Transverse colon (tissue), 4 donors: ENCODE measurements at regions not wholly inside any gene's neighbourhood (a gene's known extent, or its start where the extent isn't known, plus 50 kb on each side); places are given as distances from the start of the nearest gene placed in this dataset.

ENCODE experiments used
- DNase-seq: peaks from one replicate; pipeline ENCODE4 v3.0.0-alpha.2; 2019
- H3K27ac ChIP-seq, 4 donors: fragments of 200-600 bp; sonication (generic); 2 replicates each; pipeline ENCODE4 v1.5.1; 2016 to 2018; ENCODE audit warnings: inconsistent platforms in 4 of 4
- H3K27me3 ChIP-seq: fragments of 200-600 bp; sonication (generic); 2 replicates; pipeline ENCODE4 v1.5.1; 2017; ENCODE audit warnings: inconsistent platforms
- H3K36me3 ChIP-seq, 4 donors: fragments of 200-600 bp; sonication (generic); 2 replicates each; pipeline ENCODE4 v1.5.1; 2017 to 2019; ENCODE audit warnings: inconsistent platforms in 4 of 4
- H3K4me1 ChIP-seq, 4 donors: fragments of 200-600 bp; sonication (generic); 2 replicates each; pipeline ENCODE4 v1.5.1; 2017 to 2020; ENCODE audit warnings: inconsistent platforms in 4 of 4
- H3K4me3 ChIP-seq, 4 donors: fragments of 200-600 bp; sonication (generic); 1 replicate in 1 of 4; 2 replicates in 3 of 4; pipeline versions ENCODE4 v1.5.1 to v1.6.1; 2017 to 2019; ENCODE audit warnings: inconsistent platforms in 4 of 4
- H3K9me3 ChIP-seq, 2 donors: fragments of 200-600 bp; sonication (generic); 2 replicates each; pipeline ENCODE4 v1.5.1; 2017 to 2019; ENCODE audit warnings: inconsistent platforms in 2 of 2
- CTCF ChIP-seq, 5 experiments: fragments of 200-600 bp in 3 of 5; fragments of 450-650 bp in 2 of 5; sonication (generic) in 3 of 5; IDR thresholded peaks; 1 replicate in 2 of 5; 2 replicates in 3 of 5; pipeline ENCODE4 v1.5.1; 2016 to 2017; ENCODE audit warnings: antibody characterized with exemption in 5 of 5, inconsistent platforms in 3 of 5, mild to moderate bottlenecking in 2 of 5, moderate library complexity in 1 of 5
- EP300 ChIP-seq: sonication (generic); formaldehyde crosslinking; IDR thresholded peaks from one replicate; pipeline ENCODE4 v1.6.1; 2017; ENCODE audit warnings: antibody characterized with exemption, low read depth
- POLR2A ChIP-seq: fragments of 450-650 bp; IDR thresholded peaks from one replicate; pipeline ENCODE4 v1.6.1; 2016; ENCODE audit warnings: antibody characterized with exemption, mild to moderate bottlenecking, moderate library complexity
- POLR2AphosphoS5 ChIP-seq, 3 donors: sonication (generic); formaldehyde crosslinking; IDR thresholded peaks; one replicate each; pipeline ENCODE4 v1.6.1; 2016; ENCODE audit warnings: antibody characterized with exemption in 3 of 3
- WGBS, 2 donors: methylation state at CpG; one replicate each; pipeline ENCODE4 v1.1.5; 2018; ENCODE audit warnings: low coverage in 1 of 2; 5-methylcytosine and 5-hydroxymethylcytosine counted together
- in situ Hi-C, 4 donors: fragments of 200-750 bp; cut with MboI; loops; one replicate each; pipeline versions ENCODE4 v1.15.0 to v1.15.1; 2017; ENCODE audit warnings: low sequenced_read_pairs in 3 of 4, low pct_ligation_motif_present in 1 of 4, low pct_unique_long_range_greater_than_20kb in 1 of 4
- intact Hi-C: fragments of 100-400 bp; cut with DNase I; formaldehyde crosslinking; loops from one replicate; pipeline ENCODE4 v1.15.1; 2023; ENCODE audit warnings: low total_unique reads

GRCh38 chr4:31974490-31975002 lies 1254.4 kb downstream of the PCDH7 start:
- in situ Hi-C loops, result no loop called here
- no peaks in the 10 kb centered on the region for H3K36me3 ChIP-seq
- H3K27ac ChIP-seq, result no peak overlapping the region
- H3K4me1 ChIP-seq, result no peaks in the 10 kb centered on the region
- WGBS, 2 donors, result 66 to 78% methylated on average over 2 of the region's 2 CpGs
- no peak for DNase-seq
- H3K27me3 ChIP-seq, result no peaks in the 10 kb centered on the region
- intact Hi-C loops, result no loop called here
- H3K9me3 ChIP-seq, result no peaks in the 10 kb centered on the region
- H3K4me3 ChIP-seq, result no peak overlapping the region
- TF ChIP-seq POLR2A, result no peak
- no peak for TF ChIP-seq EP300
- no peak for TF ChIP-seq POLR2AphosphoS5 (IDR thresholded peaks at IDR 0.05)
- no peak for TF ChIP-seq CTCF (IDR thresholded peaks at IDR 0.05)

GRCh38 chr4:31979988-31980387 lies 1259.8 kb downstream of the PCDH7 start:
- intact Hi-C loops, result no loop called here
- H3K27me3 ChIP-seq, result no peaks in the 10 kb centered on the region
- H3K9me3 ChIP-seq, result no peaks in the 10 kb centered on the region
- TF ChIP-seq CTCF (IDR thresholded peaks at IDR 0.05) (no peak), EP300 (no peak), POLR2AphosphoS5 (IDR thresholded peaks at IDR 0.05) (no peak), POLR2A (no peak)
- no peak for DNase-seq
- no peak overlapping the region for H3K4me3 ChIP-seq
- H3K36me3 ChIP-seq, result no peaks in the 10 kb centered on the region
- WGBS, 2 donors, result 74 to 77% methylated on average over 2 of the region's 2 CpGs
- H3K27ac ChIP-seq, result no peak overlapping the region
- in situ Hi-C loops, result no loop called here
- no peaks in the 10 kb centered on the region for H3K4me1 ChIP-seq

- in situ Hi-C loops (no loop called here), intact Hi-C loops (no loop called here)
- no peaks in the 10 kb centered on the region for H3K27me3 ChIP-seq
- 80 to 100% methylated on average over 1 of the region's 1 CpG for WGBS, 2 donors
- no peaks in the 10 kb centered on the region for H3K9me3 ChIP-seq
- no peaks in the 10 kb centered on the region for H3K4me1 ChIP-seq
- TF ChIP-seq CTCF (IDR thresholded peaks at IDR 0.05), result no peak
- no peak for TF ChIP-seq POLR2A
- TF ChIP-seq POLR2AphosphoS5 (IDR thresholded peaks at IDR 0.05), result no peak
- TF ChIP-seq EP300, result no peak
- DNase-seq, result no peak
- H3K27ac ChIP-seq, result no peak overlapping the region
- no peak overlapping the region for H3K4me3 ChIP-seq
- H3K36me3 ChIP-seq, result no peaks in the 10 kb centered on the region
Measured at GRCh38 chr4:31983246-31983645, 1263.1 kb downstream of the PCDH7 start.

GRCh38 chr4:31983677-31984076 lies 1263.5 kb downstream of the PCDH7 start:
- no peak for TF ChIP-seq CTCF (IDR thresholded peaks at IDR 0.05)
- in situ Hi-C loops, result no loop called here
- Histone ChIP-seq H3K27ac (no peak overlapping the region), H3K36me3 (no peaks in the 10 kb centered on the region), H3K4me1 (no peaks in the 10 kb centered on the region), H3K27me3 (no peaks in the 10 kb centered on the region), H3K4me3 (no peak overlapping the region), H3K9me3 (no peaks in the 10 kb centered on the region)
- intact Hi-C loops, result no loop called here
- no peak for DNase-seq
